Activated CD4-positive, alpha-beta T cell treated with anti-CD3 and anti-CD28 coated beads, Interleukin-2, amount 50 U/mL, for 48 hours (primary cell): ENCODE measurements at regions not wholly inside any gene's neighbourhood (a gene's known extent, or its start where the extent isn't known, plus 50 kb on each side); places are given as distances from the start of the nearest gene placed in this dataset.

ENCODE experiments used
- DNase-seq, 2 experiments: peaks; one replicate each; pipeline ENCODE4 v3.0.0-alpha.2; 2020

GRCh38 chr5:68456756-68457217 is 241.2 kb downstream of the PIK3R1 start:
- no peak for DNase-seq

GRCh38 chr5:68457285-68457684 is 241.7 kb downstream of the PIK3R1 start:
- no peak for DNase-seq

- DNase-seq: no peak
These were observed 243.0 kb downstream of the PIK3R1 start for GRCh38 chr5:68458416-68459021.

- DNase-seq: no peak
These were observed 243.7 kb downstream of the PIK3R1 start for GRCh38 chr5:68459093-68459809.

GRCh38 chr5:68459810-68460139 is 244.2 kb downstream of the PIK3R1 start:
- no peak for DNase-seq

GRCh38 chr5:68460147-68460798 is 244.7 kb downstream of the PIK3R1 start:
- DNase-seq: peak; percentile 29 to 47

GRCh38 chr5:68463606-68464005 is 248.1 kb downstream of the PIK3R1 start:
- DNase-seq: no peak

- DNase-seq: peak; percentile 59 to 74
These were observed 248.9 kb downstream of the PIK3R1 start for GRCh38 chr5:68464424-68464823.

GRCh38 chr5:68465133-68465532 is 249.6 kb downstream of the PIK3R1 start:
- DNase-seq: peak; percentile 32 to 59

- no peak for DNase-seq
These were observed 250.5 kb downstream of the PIK3R1 start for GRCh38 chr5:68465934-68466551.

GRCh38 chr5:68467208-68467607 is 251.7 kb downstream of the PIK3R1 start:
- DNase-seq: no peak

- no peak for DNase-seq
These were observed 252.2 kb downstream of the PIK3R1 start for GRCh38 chr5:68467794-68468193.

- DNase-seq: no peak
These were observed 252.8 kb downstream of the PIK3R1 start for GRCh38 chr5:68468322-68468721.

- no peak for DNase-seq
These were observed 260.0 kb downstream of the PIK3R1 start for GRCh38 chr5:68475476-68475983.

- DNase-seq: no peak
These were observed 261.3 kb downstream of the PIK3R1 start for GRCh38 chr5:68476854-68477253.

GRCh38 chr5:68478301-68479095 is 262.9 kb downstream of the PIK3R1 start:
- DNase-seq: no peak

GRCh38 chr5:68479524-68479923 is 264.0 kb downstream of the PIK3R1 start:
- DNase-seq: no peak

GRCh38 chr5:68480335-68480940 is 264.9 kb downstream of the PIK3R1 start:
- DNase-seq: no peak

- no peak for DNase-seq
These were observed 266.6 kb downstream of the PIK3R1 start for GRCh38 chr5:68482199-68482598.

GRCh38 chr5:68484307-68485068 is 268.9 kb downstream of the PIK3R1 start:
- DNase-seq: no peak

- DNase-seq: no peak
These were observed 274.0 kb downstream of the PIK3R1 start for GRCh38 chr5:68489556-68489955.
